PC-3 (cell line): ENCODE measurements at regions not wholly inside any gene's neighbourhood (a gene's known extent, or its start where the extent isn't known, plus 50 kb on each side); places are given as distances from the start of the nearest gene placed in this dataset.

Experiments used
- ATAC-seq: fragments of 200-7000 bp; cut with Tn5 transposase; 2 replicates; pipeline ENCODE4 v1.9.1; 2020; ENCODE audit warnings: mild to moderate bottlenecking, moderate library complexity
- BruUV-seq: library from RNA; stranded (reverse); fragments of 400-500 nt; replicated peaks from 2 replicates; lab custom pipeline; 2021; lab: Mats Ljungman, UMichigan
- CTCF ChIA-PET: fragments of 300-600 bp; sonication (Branson Sonifier 250); formaldehyde crosslinking; loops from one replicate; lab custom pipeline; 2022; ENCODE audit warnings: antibody characterized with exemption; lab: Charles Lee
- POLR2A ChIA-PET: fragments of 300-600 bp; sonication (Branson Sonifier 250); formaldehyde crosslinking; loops from one replicate; lab custom pipeline; 2022; ENCODE audit warnings: antibody characterized with exemption; ENCODE audit not compliant: unreplicated experiment; lab: Charles Lee
- DNase-seq: peaks from one replicate; pipeline ENCODE4 v3.0.0-alpha.2; 2015
- H2AFZ ChIP-seq: fragments of 300-600 bp; sonication (generic); 2 replicates; pipeline ENCODE4 v1.6.0; 2016; ENCODE audit warnings: antibody characterized with exemption, low read length
- H3F3A ChIP-seq: fragments of 300-600 bp; sonication (generic); one replicate; pipeline ENCODE4 v1.6.0; 2017; ENCODE audit warnings: antibody characterized with exemption, low read length, control low read depth, mild to moderate bottlenecking; ENCODE audit not compliant: unreplicated experiment
- H3K27ac ChIP-seq: fragments of 300-600 bp; sonication (generic); 2 replicates; pipeline ENCODE4 v1.5.1; 2016; ENCODE audit warnings: mild to moderate bottlenecking, low read length
- H3K27me3 ChIP-seq: fragments of 300-600 bp; sonication (generic); 2 replicates; pipeline ENCODE4 v1.6.1; 2016; ENCODE audit warnings: low read length, mixed read lengths
- H3K36me3 ChIP-seq: fragments of 300-600 bp; sonication (generic); 2 replicates; pipeline ENCODE4 v1.6.1; 2016; ENCODE audit warnings: low read depth, mixed run types, low read length, mixed read lengths
- H3K4me1 ChIP-seq: fragments of 300-600 bp; sonication (generic); 2 replicates; pipeline ENCODE4 v1.5.1; 2016; ENCODE audit warnings: low read length; ENCODE audit not compliant: insufficient read depth
- H3K4me2 ChIP-seq: fragments of 300-600 bp; sonication (generic); 2 replicates; pipeline ENCODE4 v1.6.0; 2016; ENCODE audit warnings: low read length
- H3K4me3 ChIP-seq: fragments of 300-600 bp; sonication (generic); 2 replicates; pipeline ENCODE4 v1.5.1; 2016; ENCODE audit warnings: mild to moderate bottlenecking, low read length, mixed read lengths
- H3K79me2 ChIP-seq: fragments of 300-600 bp; sonication (generic); 2 replicates; pipeline ENCODE4 v1.6.1; 2017; ENCODE audit warnings: low read length, mixed read lengths
- H3K9ac ChIP-seq: fragments of 300-600 bp; sonication (generic); 2 replicates; pipeline ENCODE4 v1.6.0; 2016; ENCODE audit warnings: mild to moderate bottlenecking, low read length
- H3K9me2 ChIP-seq: fragments of 300-600 bp; sonication (generic); replicated peaks from 2 replicates; pipeline ENCODE4 v1.6.1; 2016; ENCODE audit warnings: mixed run types, low read length, mixed read lengths
- H3K9me3 ChIP-seq: fragments of 300-600 bp; sonication (generic); 2 replicates; pipeline ENCODE4 v1.6.1; 2016; ENCODE audit warnings: low read length, mixed read lengths
- H4K20me1 ChIP-seq: fragments of 300-600 bp; sonication (generic); 2 replicates; pipeline ENCODE4 v1.6.1; 2016; ENCODE audit warnings: low read length, mixed read lengths
- CTCF ChIP-seq: fragments of 300-600 bp; sonication (generic); conservative IDR thresholded peaks from 2 replicates; pipeline ENCODE4 v1.5.1; 2017; ENCODE audit warnings: antibody characterized with exemption, low read depth, mild to moderate bottlenecking, low read length
- EZH2 ChIP-seq: fragments of 300-600 bp; sonication (generic); IDR thresholded peaks from one replicate; pipeline ENCODE4 v1.6.1; 2017; ENCODE audit warnings: antibody characterized with exemption, mild to moderate bottlenecking, low read length; ENCODE audit not compliant: unreplicated experiment
- EZH2phosphoT487 ChIP-seq: fragments of 300-600 bp; sonication (generic); IDR thresholded peaks from 2 replicates; pipeline ENCODE4 v1.6.1; 2018; ENCODE audit warnings: mild to moderate bottlenecking, antibody characterized with exemption, low read length, borderline replicate concordance
- intact Hi-C: fragments of 100-400 bp; cut with micrococcal nuclease; formaldehyde crosslinking; loops from 2 replicates; pipeline ENCODE4 v1.9.0; 2023

- H3K36me3 ChIP-seq: no peaks in the 10 kb centered on the region
- H3K9me2 ChIP-seq: no peaks in the 10 kb centered on the region
- H3K79me2 ChIP-seq: no peaks in the 10 kb centered on the region
- H4K20me1 ChIP-seq: no peaks in the 10 kb centered on the region
- ChIA-PET POLR2A (no interaction called here), CTCF (no interaction called here)
- H2AFZ ChIP-seq: no peak overlapping the region
- H3K27me3 ChIP-seq: no peaks in the 10 kb centered on the region
- intact Hi-C loops: no loop called here
- no peak overlapping the region for H3K4me2 ChIP-seq
- H3K4me1 ChIP-seq: peaks cover 6% of the 10 kb centered on the region
- BruUV-seq: no TSS peak
- H3K9me3 ChIP-seq: no peaks in the 10 kb centered on the region
- H3K27ac ChIP-seq: no peak overlapping the region
- no peak for DNase-seq
- TF ChIP-seq CTCF: no peak
- no peak for TF ChIP-seq EZH2
- TF ChIP-seq EZH2phosphoT487: no peak
- no peak overlapping the region for H3K4me3 ChIP-seq
- H3K9ac ChIP-seq: no peak overlapping the region
- no peaks in the 10 kb centered on the region for H3F3A ChIP-seq
- no peak for ATAC-seq
Measured at GRCh38 chr13:64273780-64274179, 2858.1 kb upstream of the PCDH20 start.

- Histone ChIP-seq H3K4me1 (no peaks in the 10 kb centered on the region), H2AFZ (no peak overlapping the region), H3K79me2 (no peaks in the 10 kb centered on the region), H3K27ac (no peak overlapping the region), H3K9me2 (no peaks in the 10 kb centered on the region), H3K4me2 (no peak overlapping the region), H4K20me1 (no peaks in the 10 kb centered on the region), H3K4me3 (no peak overlapping the region), H3K9me3 (no peaks in the 10 kb centered on the region), H3K9ac (no peak overlapping the region), H3K27me3 (no peaks in the 10 kb centered on the region), H3K36me3 (no peaks in the 10 kb centered on the region), H3F3A (no peaks in the 10 kb centered on the region)
- ChIA-PET CTCF (no interaction called here), POLR2A (no interaction called here)
- BruUV-seq: no TSS peak
- DNase-seq (no peak), ATAC-seq (no peak)
- intact Hi-C loops: no loop called here
- TF ChIP-seq CTCF (no peak), EZH2 (no peak), EZH2phosphoT487 (no peak)
Measured at GRCh38 chr13:64272681-64273080, 2857.0 kb upstream of the PCDH20 start.

GRCh38 chr13:64266024-64266423 lies 2850.4 kb upstream of the PCDH20 start:
- ChIA-PET POLR2A (interaction anchor here (0.7 kb wide), 1 partner anchor 1206 kb away, joined by 4 read pairs; no protein-coding TSS in a partner anchor), CTCF (no interaction called here)
- intact Hi-C loops: loop anchor here (10.0 kb wide), 1 partner anchor 111 kb away; no protein-coding TSS in a partner anchor
- Histone ChIP-seq H3K27ac (no peak overlapping the region), H3F3A (no peaks in the 10 kb centered on the region), H3K27me3 (no peaks in the 10 kb centered on the region), H3K4me3 (no peak overlapping the region), H3K4me2 (no peak overlapping the region), H3K79me2 (no peaks in the 10 kb centered on the region), H3K4me1 (no peaks in the 10 kb centered on the region), H4K20me1 (no peaks in the 10 kb centered on the region), H3K9me2 (no peaks in the 10 kb centered on the region), H3K36me3 (no peaks in the 10 kb centered on the region), H3K9ac (no peak overlapping the region), H3K9me3 (no peaks in the 10 kb centered on the region), H2AFZ (no peak overlapping the region)
- DNase-seq (no peak), ATAC-seq (no peak)
- no TSS peak for BruUV-seq
- TF ChIP-seq EZH2phosphoT487 (no peak), EZH2 (no peak), CTCF (no peak)
